Endothelial cell of umbilical vein (primary cell): ENCODE measurements at regions not wholly inside any gene's neighbourhood (a gene's known extent, or its start where the extent isn't known, plus 50 kb on each side); places are given as distances from the start of the nearest gene placed in this dataset.

Source experiments
- BruUV-seq: library from RNA; stranded (reverse); fragments of 400-500 nt; replicated peaks from 2 replicates; lab custom pipeline; 2021; lab: Mats Ljungman, UMichigan
- CTCF ChIA-PET: fragments of 300-600, 350-600 bp; sonication (Branson Sonifier 250); formaldehyde crosslinking; loops from one replicate; lab custom pipeline; 2021; ENCODE audit warnings: antibody characterized with exemption, inconsistent platforms; lab: Charles Lee
- POLR2A ChIA-PET: fragments of 300-600, 350-600 bp; sonication (Branson Sonifier 250); formaldehyde crosslinking; loops from one replicate; lab custom pipeline; 2021; ENCODE audit warnings: antibody characterized with exemption, inconsistent platforms; lab: Charles Lee
- DNase-seq: peaks from one replicate; pipeline ENCODE4 v3.0.0-alpha.2; 2011; ENCODE audit warnings: low read depth, low spot score
- FAIRE-seq: peaks from 2 replicates; lab custom pipeline; 2011; peaks lifted over from hg19 to GRCh38; lab: Jason Lieb, UNC
- H2AFZ ChIP-seq: 2 replicates; pipeline ENCODE4 v1.6.0; 2012; ENCODE audit warnings: low read depth, low read length, control low read depth, inconsistent platforms
- H3K27ac ChIP-seq: 2 replicates; pipeline ENCODE4 v1.5.1; 2011; ENCODE audit warnings: low read depth, mild to moderate bottlenecking, control low read depth, low read length, moderate library complexity; ENCODE audit not compliant: insufficient read depth
- H3K27me3 ChIP-seq, 2 experiments: 2 replicates each; pipeline versions ENCODE4 v1.6.0 to v1.6.1; 2011; ENCODE audit warnings: low read length in 2 of 2, mixed read lengths in 1 of 2; ENCODE audit not compliant: control insufficient read depth in 2 of 2, insufficient read depth in 2 of 2
- H3K36me3 ChIP-seq, 2 experiments: 2 replicates in 1 of 2; 3 replicates in 1 of 2; pipeline ENCODE4 v1.5.1; 2011; ENCODE audit warnings: low read length in 2 of 2, mild to moderate bottlenecking in 1 of 2, moderate library complexity in 1 of 2; ENCODE audit not compliant: control insufficient read depth in 2 of 2, insufficient read depth in 2 of 2; ENCODE audit errors: extremely low read depth in 1 of 2
- H3K4me1 ChIP-seq: 3 replicates; pipeline ENCODE4 v1.5.1; 2011; ENCODE audit warnings: mild to moderate bottlenecking, low read length; ENCODE audit not compliant: control insufficient read depth, insufficient read depth; ENCODE audit errors: extremely low read depth
- H3K4me2 ChIP-seq: 2 replicates; pipeline ENCODE4 v1.6.1; 2011; ENCODE audit warnings: low read length, control low read depth, mixed read lengths; ENCODE audit not compliant: insufficient read depth
- H3K4me3 ChIP-seq, 3 experiments: fragments of 200-600 bp in 1 of 3; sonication (generic), shearing (Covaris generic) in 1 of 3; replicated peaks in 1 of 3; 2 replicates each; pipeline ENCODE4 v1.5.1; 2011 to 2016; ENCODE audit warnings: control low read depth in 3 of 3, low read length in 3 of 3, mild to moderate bottlenecking in 2 of 3, inconsistent platforms in 1 of 3, low read depth in 1 of 3, moderate library complexity in 1 of 3; ENCODE audit not compliant: insufficient read depth in 1 of 3
- H3K79me2 ChIP-seq: 2 replicates; pipeline ENCODE4 v1.6.0; 2012; ENCODE audit warnings: low read length, inconsistent platforms; ENCODE audit not compliant: control insufficient read depth, insufficient read depth
- H3K9ac ChIP-seq: replicated peaks from 2 replicates; pipeline ENCODE3; 2011; ENCODE audit warnings: low read length, control low read depth; ENCODE audit not compliant: insufficient read depth; ENCODE audit errors: extremely low read depth
- H3K9me1 ChIP-seq: replicated peaks from 3 replicates; pipeline ENCODE4 v1.6.0; 2011; ENCODE audit warnings: mild to moderate bottlenecking, low read length; ENCODE audit not compliant: control insufficient read depth, insufficient read depth; ENCODE audit errors: extremely low read depth
- H3K9me3 ChIP-seq: replicated peaks from 2 replicates; pipeline ENCODE4 v1.5.1; 2012; ENCODE audit warnings: low read length, inconsistent platforms; ENCODE audit not compliant: control insufficient read depth, insufficient read depth
- H4K20me1 ChIP-seq: replicated peaks from 2 replicates; pipeline ENCODE3; 2011; ENCODE audit warnings: mild to moderate bottlenecking, low read length; ENCODE audit not compliant: control insufficient read depth, insufficient read depth; ENCODE audit errors: extremely low read depth
- EZH2 ChIP-seq: IDR thresholded peaks from 2 replicates; pipeline ENCODE4 v1.6.1; 2012; ENCODE audit warnings: borderline replicate concordance, low read depth, mild to moderate bottlenecking, moderate library complexity, low read length, inconsistent platforms; ENCODE audit not compliant: severe bottlenecking
- FOS ChIP-seq: IDR thresholded peaks from 2 replicates; pipeline ENCODE4 v1.6.1; 2011; ENCODE audit warnings: mild to moderate bottlenecking, low read length, moderate library complexity, borderline replicate concordance; ENCODE audit not compliant: insufficient read depth
- GATA2 ChIP-seq: IDR thresholded peaks from 2 replicates; pipeline ENCODE4 v1.7.0; 2011; ENCODE audit warnings: low read depth, mild to moderate bottlenecking, moderate library complexity, mixed read lengths, low read length; ENCODE audit not compliant: insufficient read length, insufficient read depth
- JUN ChIP-seq: IDR thresholded peaks from 2 replicates; pipeline ENCODE4 v1.6.1; 2011; ENCODE audit warnings: borderline replicate concordance, low read depth; ENCODE audit not compliant: insufficient read length, insufficient read depth
- MAX ChIP-seq: IDR thresholded peaks from 2 replicates; pipeline ENCODE4 v1.6.1; 2011; ENCODE audit not compliant: insufficient read depth, insufficient read length
- MYC ChIP-seq: IDR thresholded peaks from one replicate; pipeline ENCODE4 v1.6.1; 2011; ENCODE audit warnings: mild to moderate bottlenecking, low read depth, low read length
- POLR2A ChIP-seq: IDR thresholded peaks from 2 replicates; pipeline ENCODE4 v1.6.1; 2012; ENCODE audit warnings: low read depth, mild to moderate bottlenecking, control low read depth, low read length
- POLR2AphosphoS5 ChIP-seq: IDR thresholded peaks from 2 replicates; pipeline ENCODE4 v1.6.1; 2012; ENCODE audit warnings: low read depth, mild to moderate bottlenecking, control low read depth, low read length, moderate library complexity; ENCODE audit not compliant: insufficient read depth
- dilution Hi-C: fragments of 300-500 bp; cut with MboI; formaldehyde crosslinking; loops from one replicate; pipeline ENCODE4 v1.15.0; 2019; ENCODE audit warnings: low sequenced_read_pairs; ENCODE audit not compliant: extremely low pct_ligation_motif_present
- intact Hi-C: fragments of 100-400 bp; cut with micrococcal nuclease; formaldehyde crosslinking; loops from one replicate; pipeline ENCODE4 v1.10.0; 2022
- TF ChIP-seq, protein P1 (sequence below), 2 donors: IDR thresholded peaks; 1 replicate in 1 of 2; 2 replicates in 1 of 2; pipeline ENCODE4 v1.5.1; 2011; ENCODE audit warnings: low read length in 2 of 2, mild to moderate bottlenecking in 2 of 2, moderate library complexity in 2 of 2, control low read depth in 1 of 2, inconsistent platforms in 1 of 2, low read depth in 1 of 2; ENCODE audit not compliant: insufficient read depth in 1 of 2; ENCODE audit errors: extremely low read depth in 1 of 2

GRCh38 chr6:90689172-90689571, 102.3 kb upstream of the MAP3K7 start:
- TF ChIP-seq FOS (no peak), EZH2 (no peak), POLR2AphosphoS5 (no peak), JUN (no peak), GATA2 (no peak), POLR2A (no peak), MAX (no peak), MYC (no peak)
- TF ChIP-seq, protein P1, sequence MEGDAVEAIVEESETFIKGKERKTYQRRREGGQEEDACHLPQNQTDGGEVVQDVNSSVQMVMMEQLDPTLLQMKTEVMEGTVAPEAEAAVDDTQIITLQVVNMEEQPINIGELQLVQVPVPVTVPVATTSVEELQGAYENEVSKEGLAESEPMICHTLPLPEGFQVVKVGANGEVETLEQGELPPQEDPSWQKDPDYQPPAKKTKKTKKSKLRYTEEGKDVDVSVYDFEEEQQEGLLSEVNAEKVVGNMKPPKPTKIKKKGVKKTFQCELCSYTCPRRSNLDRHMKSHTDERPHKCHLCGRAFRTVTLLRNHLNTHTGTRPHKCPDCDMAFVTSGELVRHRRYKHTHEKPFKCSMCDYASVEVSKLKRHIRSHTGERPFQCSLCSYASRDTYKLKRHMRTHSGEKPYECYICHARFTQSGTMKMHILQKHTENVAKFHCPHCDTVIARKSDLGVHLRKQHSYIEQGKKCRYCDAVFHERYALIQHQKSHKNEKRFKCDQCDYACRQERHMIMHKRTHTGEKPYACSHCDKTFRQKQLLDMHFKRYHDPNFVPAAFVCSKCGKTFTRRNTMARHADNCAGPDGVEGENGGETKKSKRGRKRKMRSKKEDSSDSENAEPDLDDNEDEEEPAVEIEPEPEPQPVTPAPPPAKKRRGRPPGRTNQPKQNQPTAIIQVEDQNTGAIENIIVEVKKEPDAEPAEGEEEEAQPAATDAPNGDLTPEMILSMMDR (IDR thresholded peaks at IDR 0.05; ENCODE audit: extremely low read depth in 1 of 2, insufficient read depth in 1 of 2, low read depth in 1 of 2, low read length in 2 of 2): no peak
- intact Hi-C loops: no loop called here
- no peaks in the 10 kb centered on the region for H3K9me1 ChIP-seq
- POLR2A ChIA-PET: no interaction called here
- H3K36me3 ChIP-seq: no peaks in the 10 kb centered on the region
- no peak overlapping the region for H3K9ac ChIP-seq
- H3K27ac ChIP-seq: no peak overlapping the region
- H3K4me2 ChIP-seq: no peak overlapping the region
- dilution Hi-C loops: no loop called here
- no peak overlapping the region for H3K4me3 ChIP-seq
- FAIRE-seq (no peak), DNase-seq (no peak)
- no peak overlapping the region for H2AFZ ChIP-seq
- no TSS peak for BruUV-seq
- CTCF ChIA-PET: no interaction called here
- H3K79me2 ChIP-seq: no peaks in the 10 kb centered on the region
- no peaks in the 10 kb centered on the region for H3K9me3 ChIP-seq
- no peaks in the 10 kb centered on the region for H3K4me1 ChIP-seq
- no peaks in the 10 kb centered on the region for H3K27me3 ChIP-seq
- no peaks in the 10 kb centered on the region for H4K20me1 ChIP-seq
